ENCODE measurements at regions not wholly inside any gene's neighbourhood (a gene's known extent, or its start where the extent isn't known, plus 50 kb on each side); places are given as distances from the start of the nearest gene placed in this dataset.

- Histone ChIP-seq H4K20me1 (ENCODE audit: insufficient read depth) (no peaks in the 10 kb centered on the region), H2AFZ (ENCODE audit: low read depth) (no peak overlapping the region), H3K79me2 (ENCODE audit: insufficient read depth, low read depth) (no peaks in the 10 kb centered on the region), H3K27me3 (ENCODE audit: insufficient read depth, low read depth) (no peaks in the 10 kb centered on the region), H3K4me1 (ENCODE audit: low read depth, poor library complexity, severe bottlenecking) (peaks cover 5% of the 10 kb centered on the region), H3K9ac (no peak overlapping the region), H3K4me3 (IDR thresholded peaks at IDR 0.05; ENCODE audit: insufficient read depth, low read depth, low read length) (no peak overlapping the region), H3K4me2 (no peak overlapping the region), H3K36me3 (ENCODE audit: insufficient read depth) (no peaks in the 10 kb centered on the region), H3K27ac (no peak overlapping the region)
- TF ChIP-seq, protein P1, sequence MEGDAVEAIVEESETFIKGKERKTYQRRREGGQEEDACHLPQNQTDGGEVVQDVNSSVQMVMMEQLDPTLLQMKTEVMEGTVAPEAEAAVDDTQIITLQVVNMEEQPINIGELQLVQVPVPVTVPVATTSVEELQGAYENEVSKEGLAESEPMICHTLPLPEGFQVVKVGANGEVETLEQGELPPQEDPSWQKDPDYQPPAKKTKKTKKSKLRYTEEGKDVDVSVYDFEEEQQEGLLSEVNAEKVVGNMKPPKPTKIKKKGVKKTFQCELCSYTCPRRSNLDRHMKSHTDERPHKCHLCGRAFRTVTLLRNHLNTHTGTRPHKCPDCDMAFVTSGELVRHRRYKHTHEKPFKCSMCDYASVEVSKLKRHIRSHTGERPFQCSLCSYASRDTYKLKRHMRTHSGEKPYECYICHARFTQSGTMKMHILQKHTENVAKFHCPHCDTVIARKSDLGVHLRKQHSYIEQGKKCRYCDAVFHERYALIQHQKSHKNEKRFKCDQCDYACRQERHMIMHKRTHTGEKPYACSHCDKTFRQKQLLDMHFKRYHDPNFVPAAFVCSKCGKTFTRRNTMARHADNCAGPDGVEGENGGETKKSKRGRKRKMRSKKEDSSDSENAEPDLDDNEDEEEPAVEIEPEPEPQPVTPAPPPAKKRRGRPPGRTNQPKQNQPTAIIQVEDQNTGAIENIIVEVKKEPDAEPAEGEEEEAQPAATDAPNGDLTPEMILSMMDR (conservative IDR thresholded peaks at IDR 0.05; ENCODE audit: low read depth, low read length) = no peak
These were observed 116.2 kb downstream of the BAMBI start for GRCh38 chr10:28793482-28793881.

- H3K4me3 ChIP-seq (IDR thresholded peaks at IDR 0.05; ENCODE audit: insufficient read depth, low read depth, low read length) = no peak overlapping the region
- no peak overlapping the region for H3K9ac ChIP-seq
- H3K4me1 ChIP-seq (ENCODE audit: low read depth, poor library complexity, severe bottlenecking) = no peaks in the 10 kb centered on the region
- H3K79me2 ChIP-seq (ENCODE audit: insufficient read depth, low read depth) = no peaks in the 10 kb centered on the region
- no peaks in the 10 kb centered on the region for H4K20me1 ChIP-seq (ENCODE audit: insufficient read depth)
- TF ChIP-seq, protein P1 (conservative IDR thresholded peaks at IDR 0.05; ENCODE audit: low read depth, low read length) = no peak
- no peaks in the 10 kb centered on the region for H3K27me3 ChIP-seq (ENCODE audit: insufficient read depth, low read depth)
- no peak overlapping the region for H3K4me2 ChIP-seq
- no peak overlapping the region for H3K27ac ChIP-seq
- H3K36me3 ChIP-seq (ENCODE audit: insufficient read depth) = no peaks in the 10 kb centered on the region
- no peak overlapping the region for H2AFZ ChIP-seq (ENCODE audit: low read depth)
These were observed 117.7 kb downstream of the BAMBI start for GRCh38 chr10:28794986-28795385.

DNA sequence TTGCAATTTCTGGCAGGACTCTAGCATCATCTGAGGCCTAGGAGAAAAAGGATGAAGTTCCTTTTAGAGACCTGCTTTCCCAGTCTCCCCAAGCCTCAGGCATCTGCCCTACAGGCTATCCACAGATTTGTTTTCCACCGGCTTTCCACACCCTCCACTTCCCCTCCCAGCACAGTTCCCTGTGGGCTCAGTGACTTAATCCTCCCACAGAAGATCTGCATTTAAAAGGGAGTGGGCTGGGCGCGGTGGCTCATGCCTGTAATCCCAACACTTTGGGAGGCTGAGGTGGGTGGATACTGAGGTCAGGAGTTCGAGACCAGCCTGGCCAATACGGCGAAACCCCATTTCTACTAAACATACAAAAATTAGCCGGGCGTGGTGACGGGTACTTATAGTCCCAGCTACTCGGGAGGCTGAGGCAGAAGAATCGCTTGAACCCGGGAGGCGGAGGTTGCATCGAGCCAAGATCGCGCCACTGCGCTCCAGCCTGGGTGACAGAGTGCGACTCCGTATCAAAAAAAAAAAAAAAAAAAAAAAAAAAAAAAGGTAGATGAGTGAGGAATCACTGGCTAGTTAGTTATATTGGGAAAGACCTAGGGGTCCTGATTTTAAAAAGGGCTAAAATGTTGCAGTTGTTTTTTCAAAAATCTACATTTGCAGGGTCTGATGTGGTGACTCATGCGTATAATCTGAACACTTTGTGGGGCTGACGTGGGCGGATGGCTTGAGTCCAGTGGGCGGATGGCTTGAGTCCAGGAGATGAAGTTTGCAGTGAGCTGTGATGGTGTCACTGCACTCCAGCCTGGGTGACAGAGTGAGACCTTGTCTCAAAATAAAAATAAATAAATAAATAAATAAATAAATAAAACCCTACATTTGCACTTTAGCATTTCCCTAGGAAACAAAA lies 119.5 kb downstream of the BAMBI start:
- Histone ChIP-seq H3K79me2 (ENCODE audit: insufficient read depth, low read depth) (no peaks in the 10 kb centered on the region), H3K9ac (no peak overlapping the region), H3K4me2 (no peak overlapping the region), H4K20me1 (ENCODE audit: insufficient read depth) (no peaks in the 10 kb centered on the region), H3K4me3 (IDR thresholded peaks at IDR 0.05; ENCODE audit: insufficient read depth, low read depth, low read length) (no peak overlapping the region), H2AFZ (ENCODE audit: low read depth) (no peak overlapping the region), H3K4me1 (ENCODE audit: low read depth, poor library complexity, severe bottlenecking) (no peaks in the 10 kb centered on the region), H3K36me3 (ENCODE audit: insufficient read depth) (no peaks in the 10 kb centered on the region), H3K27ac (no peak overlapping the region), H3K27me3 (ENCODE audit: insufficient read depth, low read depth) (no peaks in the 10 kb centered on the region)
- TF ChIP-seq, protein P1 (conservative IDR thresholded peaks at IDR 0.05; ENCODE audit: low read depth, low read length) = no peak

DNA sequence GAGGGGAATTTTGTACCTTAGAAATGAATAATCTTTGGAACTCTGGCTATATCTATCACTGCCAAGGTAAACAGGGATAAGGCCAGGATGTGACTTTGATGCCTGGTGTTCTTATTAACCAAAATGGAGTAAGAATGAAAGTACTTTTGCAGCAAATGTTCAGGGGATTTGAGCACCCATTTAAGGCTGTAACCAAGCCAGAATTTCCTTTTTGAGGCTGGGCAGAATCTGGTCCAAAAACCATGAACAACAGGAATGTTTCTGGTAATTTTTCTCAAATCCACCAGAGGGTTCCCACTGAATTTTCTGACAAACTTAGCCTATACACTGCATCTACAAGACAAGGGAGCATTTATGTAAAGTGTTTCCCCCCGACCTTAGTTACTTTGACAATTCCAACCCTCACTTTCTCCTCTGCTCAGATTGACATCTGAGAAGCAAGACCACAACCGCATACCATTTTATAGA lies 120.6 kb downstream of the BAMBI start:
- Histone ChIP-seq H4K20me1 (ENCODE audit: insufficient read depth) (no peaks in the 10 kb centered on the region), H2AFZ (ENCODE audit: low read depth) (no peak overlapping the region), H3K4me2 (no peak overlapping the region), H3K9ac (no peak overlapping the region), H3K4me1 (ENCODE audit: low read depth, poor library complexity, severe bottlenecking) (no peaks in the 10 kb centered on the region), H3K4me3 (IDR thresholded peaks at IDR 0.05; ENCODE audit: insufficient read depth, low read depth, low read length) (no peak overlapping the region), H3K27ac (no peak overlapping the region), H3K36me3 (ENCODE audit: insufficient read depth) (no peaks in the 10 kb centered on the region), H3K79me2 (ENCODE audit: insufficient read depth, low read depth) (no peaks in the 10 kb centered on the region), H3K27me3 (ENCODE audit: insufficient read depth, low read depth) (no peaks in the 10 kb centered on the region)
- TF ChIP-seq, protein P1 (conservative IDR thresholded peaks at IDR 0.05; ENCODE audit: low read depth, low read length) = no peak

All from KMS-11 (cell line).